ENCODE measurements at regions not wholly inside any gene's neighbourhood (a gene's known extent, or its start where the extent isn't known, plus 50 kb on each side); places are given as distances from the start of the nearest gene placed in this dataset.
"Not testable (repeated sequence)": the region's sequence is repeated elsewhere in the genome, so short reads cannot be mapped to it uniquely, and the experiment has no call there.

DNA sequence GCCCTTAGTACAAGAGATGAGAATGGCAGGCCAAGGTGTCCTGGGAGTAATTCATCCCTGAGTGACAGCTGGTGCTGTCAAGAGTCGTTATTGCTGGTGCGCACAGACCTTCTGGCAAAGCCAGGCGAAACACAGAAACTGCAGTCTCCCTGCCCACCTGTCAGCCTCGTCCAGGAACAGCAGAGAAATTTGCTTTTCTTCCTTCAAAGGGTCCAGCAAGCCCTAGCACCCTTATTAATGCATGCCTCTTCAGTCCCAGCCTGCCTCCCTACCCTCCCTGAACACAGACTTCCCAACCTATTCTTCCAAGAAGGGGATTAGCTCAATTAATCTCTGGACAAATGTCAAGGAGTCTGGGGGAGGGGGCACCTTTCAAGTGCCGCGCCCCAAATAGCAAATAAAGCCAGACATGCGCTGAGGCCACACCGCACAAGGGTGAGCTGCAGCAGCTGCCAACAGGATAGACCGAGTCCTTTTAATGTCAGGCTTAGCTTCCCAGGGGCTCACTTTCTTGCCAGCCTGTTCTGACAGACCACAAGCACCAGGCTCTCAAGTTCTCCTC, 250.7 kb upstream of the RASGEF1B start:
- Histone ChIP-seq H3K27ac (ENCODE audit: low read length) (peak overlapping the region; percentile 14), H3K4me3 (ENCODE audit: low read length) (no peak overlapping the region), H3K27me3 (ENCODE audit: control insufficient read depth, insufficient read depth, low read length) (no peaks in the 10 kb centered on the region), H3K4me1 (ENCODE audit: control insufficient read depth, insufficient read depth, low read length) (peaks cover 26% of the 10 kb centered on the region), H3K36me3 (ENCODE audit: control insufficient read depth, insufficient read depth, low read length) (no peaks in the 10 kb centered on the region), H3K9me3 (ENCODE audit: control insufficient read depth, low read depth, low read length) (no peaks in the 10 kb centered on the region)
- DNase-seq = peak in 1 of 2 donors; percentile 71
- no CpG with 5 or more reads among the region's 9 CpGs for WGBS (ENCODE audit: insufficient coverage, low lambda C conversion rate)

DNA sequence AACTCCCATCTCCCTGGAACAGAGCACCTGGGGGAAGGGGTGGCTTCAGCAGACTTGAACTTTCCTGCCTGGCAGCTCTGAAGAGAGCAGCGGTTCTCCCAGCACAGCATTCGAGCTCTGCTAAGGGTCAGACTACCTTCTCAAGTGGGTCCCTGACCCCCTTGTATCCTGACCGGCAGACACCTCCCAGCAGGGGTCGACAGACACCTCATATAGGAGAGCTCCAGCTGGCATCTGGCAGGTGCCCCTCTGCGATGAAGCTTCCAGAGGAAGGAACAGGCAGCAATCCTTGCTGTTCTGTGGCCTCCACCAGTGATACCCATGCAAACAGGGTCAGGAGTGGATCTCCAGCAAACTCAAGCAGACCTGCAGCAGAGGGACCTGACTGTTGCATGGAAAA, 244.1 kb upstream of the RASGEF1B start:
- H3K27me3 ChIP-seq (ENCODE audit: control insufficient read depth, insufficient read depth, low read length) = no peaks in the 10 kb centered on the region
- no peak overlapping the region for H3K4me3 ChIP-seq (ENCODE audit: low read length)
- H3K27ac ChIP-seq (ENCODE audit: low read length) = no peak overlapping the region
- no CpG with 5 or more reads among the region's 5 CpGs for WGBS (ENCODE audit: insufficient coverage, low lambda C conversion rate)
- H3K36me3 ChIP-seq (ENCODE audit: control insufficient read depth, insufficient read depth, low read length) = no peaks in the 10 kb centered on the region
- DNase-seq = no peak
- no peaks in the 10 kb centered on the region for H3K9me3 ChIP-seq (ENCODE audit: control insufficient read depth, low read depth, low read length)
- H3K4me1 ChIP-seq (ENCODE audit: control insufficient read depth, insufficient read depth, low read length) = no peaks in the 10 kb centered on the region

DNA sequence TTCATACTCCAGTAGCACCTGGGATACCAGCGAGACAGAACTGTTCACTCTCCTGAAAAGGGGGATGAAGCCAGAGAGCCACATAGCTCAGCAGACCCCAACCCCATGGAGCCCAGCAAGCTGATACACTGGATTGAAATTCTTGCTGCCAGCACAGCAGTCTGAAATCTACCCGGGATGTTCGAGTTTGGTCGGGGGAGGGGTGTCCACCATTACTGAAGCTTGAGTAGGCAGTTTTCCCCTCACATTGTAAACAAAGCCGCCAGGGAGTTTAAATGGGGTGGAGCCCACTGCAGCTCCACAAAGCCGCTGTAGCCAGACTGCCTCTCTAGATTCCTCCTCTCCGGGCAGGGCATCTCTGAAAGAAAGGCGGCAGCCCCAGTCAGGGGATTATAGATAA, 243.7 kb upstream of the RASGEF1B start:
- H3K27ac ChIP-seq (ENCODE audit: low read length); H3K4me1 ChIP-seq (ENCODE audit: control insufficient read depth, insufficient read depth, low read length); DNase-seq; H3K27me3 ChIP-seq (ENCODE audit: control insufficient read depth, insufficient read depth, low read length); H3K9me3 ChIP-seq (ENCODE audit: control insufficient read depth, low read depth, low read length); H3K4me3 ChIP-seq (ENCODE audit: low read length); H3K36me3 ChIP-seq (ENCODE audit: control insufficient read depth, insufficient read depth, low read length): not testable (repeated sequence)
- WGBS (ENCODE audit: insufficient coverage, low lambda C conversion rate) = no CpG with 5 or more reads among the region's 8 CpGs

DNA sequence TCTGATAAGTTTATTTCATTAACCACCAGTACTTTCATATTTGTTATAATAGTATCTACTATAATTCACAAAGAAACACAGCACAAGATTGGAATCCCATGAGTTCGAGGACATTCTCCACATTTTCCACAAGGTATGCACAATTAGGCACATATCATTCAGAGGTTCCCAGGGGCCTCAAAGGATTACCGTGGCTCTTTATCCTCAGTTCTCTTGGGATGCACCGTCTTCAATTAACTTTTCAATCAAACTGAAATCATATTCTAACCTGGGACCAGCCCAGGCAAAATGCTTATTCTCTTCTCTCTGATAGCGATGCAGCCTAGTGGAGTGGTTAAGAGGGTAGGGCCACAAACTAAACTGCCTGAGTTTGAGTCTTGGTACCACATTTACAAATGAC, 242.6 kb upstream of the RASGEF1B start:
- 86% methylated on average over 1 of the region's 4 CpGs for WGBS (ENCODE audit: insufficient coverage, low lambda C conversion rate)
- H3K4me1 ChIP-seq (ENCODE audit: control insufficient read depth, insufficient read depth, low read length) = no peaks in the 10 kb centered on the region
- no peaks in the 10 kb centered on the region for H3K9me3 ChIP-seq (ENCODE audit: control insufficient read depth, low read depth, low read length)
- DNase-seq = no peak
- H3K36me3 ChIP-seq (ENCODE audit: control insufficient read depth, insufficient read depth, low read length) = no peaks in the 10 kb centered on the region
- no peak overlapping the region for H3K4me3 ChIP-seq (ENCODE audit: low read length)
- no peaks in the 10 kb centered on the region for H3K27me3 ChIP-seq (ENCODE audit: control insufficient read depth, insufficient read depth, low read length)
- no peak overlapping the region for H3K27ac ChIP-seq (ENCODE audit: low read length)

DNA sequence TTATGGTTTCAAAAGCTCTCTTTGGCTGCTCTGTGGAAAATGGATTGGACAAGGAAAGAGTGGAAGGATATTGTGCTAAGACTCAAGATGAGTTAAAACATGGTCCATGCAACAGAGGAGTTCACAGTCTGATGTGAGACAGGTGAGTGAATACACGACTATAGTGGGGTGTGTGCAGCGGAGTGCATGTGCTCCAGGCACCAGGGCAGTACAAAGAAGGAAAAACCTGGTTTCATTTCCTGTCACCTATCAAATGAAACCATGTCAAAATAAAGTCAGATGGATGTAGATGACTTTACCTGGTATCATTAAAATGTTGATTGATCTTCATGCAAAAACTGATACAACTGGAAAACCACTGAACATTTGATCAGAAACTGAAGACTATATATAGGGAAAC, 241.0 kb upstream of the RASGEF1B start:
- Histone ChIP-seq H3K27me3 (ENCODE audit: control insufficient read depth, insufficient read depth, low read length) (no peaks in the 10 kb centered on the region), H3K4me3 (ENCODE audit: low read length) (no peak overlapping the region), H3K36me3 (ENCODE audit: control insufficient read depth, insufficient read depth, low read length) (no peaks in the 10 kb centered on the region), H3K9me3 (ENCODE audit: control insufficient read depth, low read depth, low read length) (no peaks in the 10 kb centered on the region), H3K27ac (ENCODE audit: low read length) (no peak overlapping the region), H3K4me1 (ENCODE audit: control insufficient read depth, insufficient read depth, low read length) (no peaks in the 10 kb centered on the region)
- 100% methylated on average over 1 of the region's 2 CpGs for WGBS (ENCODE audit: insufficient coverage, low lambda C conversion rate)
- DNase-seq = no peak

DNA sequence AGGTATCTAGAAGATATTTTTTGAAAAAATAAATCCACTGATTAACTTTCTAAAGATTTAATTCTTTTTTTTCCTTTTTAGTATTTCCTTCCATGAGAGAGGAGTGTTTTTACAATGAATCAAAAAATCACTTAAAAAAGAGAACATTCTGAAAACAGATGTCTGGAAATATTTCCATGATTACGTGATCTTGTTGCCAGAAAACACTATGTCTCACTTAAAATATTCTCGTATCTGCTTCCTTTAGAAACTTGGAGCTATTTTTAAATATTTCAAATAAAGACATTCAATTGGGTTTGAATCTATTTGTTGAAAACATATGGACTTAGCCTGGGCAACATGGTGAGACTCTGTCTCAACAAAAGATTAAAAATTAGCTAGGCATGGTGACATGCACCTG, 232.8 kb upstream of the RASGEF1B start:
- Histone ChIP-seq H3K9me3 (ENCODE audit: control insufficient read depth, low read depth, low read length) (no peaks in the 10 kb centered on the region), H3K27me3 (ENCODE audit: control insufficient read depth, insufficient read depth, low read length) (no peaks in the 10 kb centered on the region), H3K36me3 (ENCODE audit: control insufficient read depth, insufficient read depth, low read length) (no peaks in the 10 kb centered on the region), H3K27ac (ENCODE audit: low read length) (no peak overlapping the region), H3K4me1 (ENCODE audit: control insufficient read depth, insufficient read depth, low read length) (no peaks in the 10 kb centered on the region), H3K4me3 (ENCODE audit: low read length) (no peak overlapping the region)
- WGBS (ENCODE audit: insufficient coverage, low lambda C conversion rate) = 100% methylated on average over 1 of the region's 2 CpGs
- DNase-seq = no peak

DNA sequence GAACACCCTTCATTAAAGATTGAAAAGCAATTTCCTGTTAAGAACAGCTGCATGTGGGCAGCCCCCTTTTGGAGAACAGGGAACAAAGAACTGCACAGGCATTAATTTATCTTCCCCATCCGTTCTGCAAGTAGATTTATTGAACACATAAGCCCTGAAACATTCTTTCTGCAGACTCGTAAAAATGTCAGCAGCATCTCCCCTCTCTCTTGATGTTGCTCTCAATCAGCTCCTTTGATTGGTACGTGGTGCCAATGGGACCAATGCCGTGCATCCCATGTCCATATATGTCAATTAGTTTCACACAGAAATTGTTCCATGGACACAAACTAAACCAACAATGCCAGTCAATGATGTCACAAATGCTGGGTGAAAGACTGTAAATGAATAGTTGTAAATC, 228.5 kb upstream of the RASGEF1B start:
- Histone ChIP-seq H3K27me3 (ENCODE audit: control insufficient read depth, insufficient read depth, low read length) (no peaks in the 10 kb centered on the region), H3K9me3 (ENCODE audit: control insufficient read depth, low read depth, low read length) (no peaks in the 10 kb centered on the region), H3K36me3 (ENCODE audit: control insufficient read depth, insufficient read depth, low read length) (no peaks in the 10 kb centered on the region), H3K4me1 (ENCODE audit: control insufficient read depth, insufficient read depth, low read length) (no peaks in the 10 kb centered on the region), H3K4me3 (ENCODE audit: low read length) (no peak overlapping the region), H3K27ac (ENCODE audit: low read length) (no peak overlapping the region)
- no peak for DNase-seq
- WGBS (ENCODE audit: insufficient coverage, low lambda C conversion rate) = no CpG with 5 or more reads among the region's 4 CpGs

DNA sequence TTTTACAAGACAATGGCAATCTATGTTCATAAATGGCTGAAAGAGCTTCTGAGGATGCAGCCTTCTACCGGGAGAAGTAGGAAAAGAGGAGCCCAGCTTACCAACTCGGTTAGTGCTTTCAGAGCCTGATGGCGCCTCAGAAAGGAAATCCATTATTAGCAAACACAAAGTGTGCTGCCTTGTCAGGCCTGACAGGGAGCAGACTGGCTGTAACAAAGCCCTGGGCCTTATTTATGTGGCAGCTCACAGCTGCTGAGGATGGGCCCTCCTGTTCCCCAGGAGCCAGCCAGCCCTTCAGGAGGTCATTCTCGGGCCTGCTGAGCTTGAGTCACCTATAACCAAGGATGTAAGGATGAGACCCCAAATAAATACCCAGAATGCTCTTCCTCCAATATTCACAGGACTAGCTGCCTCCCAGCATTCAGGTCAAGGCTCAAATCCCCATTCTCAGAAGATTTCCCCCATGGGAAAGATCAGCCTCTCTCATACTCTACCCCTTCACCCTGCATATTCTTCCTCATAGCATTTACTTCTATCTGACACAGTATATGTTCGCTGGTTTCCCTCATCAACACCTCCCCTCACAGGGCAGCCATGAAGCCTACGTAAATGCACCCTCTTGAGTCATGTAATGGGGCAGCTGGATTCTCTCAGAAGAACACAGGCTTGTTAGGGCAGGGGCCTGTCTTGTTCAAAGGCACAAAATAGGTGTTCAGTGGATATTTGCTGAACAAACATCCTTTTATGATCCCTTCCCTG, 227.0 kb upstream of the RASGEF1B start:
- Histone ChIP-seq H3K4me3 (ENCODE audit: low read length) (no peak overlapping the region), H3K36me3 (ENCODE audit: control insufficient read depth, insufficient read depth, low read length) (no peaks in the 10 kb centered on the region), H3K9me3 (ENCODE audit: control insufficient read depth, low read depth, low read length) (no peaks in the 10 kb centered on the region), H3K4me1 (ENCODE audit: control insufficient read depth, insufficient read depth, low read length) (no peaks in the 10 kb centered on the region), H3K27ac (ENCODE audit: low read length) (no peak overlapping the region), H3K27me3 (ENCODE audit: control insufficient read depth, insufficient read depth, low read length) (no peaks in the 10 kb centered on the region)
- WGBS (ENCODE audit: insufficient coverage, low lambda C conversion rate) = 92% methylated on average over 2 of the region's 6 CpGs
- DNase-seq = no peak

DNA sequence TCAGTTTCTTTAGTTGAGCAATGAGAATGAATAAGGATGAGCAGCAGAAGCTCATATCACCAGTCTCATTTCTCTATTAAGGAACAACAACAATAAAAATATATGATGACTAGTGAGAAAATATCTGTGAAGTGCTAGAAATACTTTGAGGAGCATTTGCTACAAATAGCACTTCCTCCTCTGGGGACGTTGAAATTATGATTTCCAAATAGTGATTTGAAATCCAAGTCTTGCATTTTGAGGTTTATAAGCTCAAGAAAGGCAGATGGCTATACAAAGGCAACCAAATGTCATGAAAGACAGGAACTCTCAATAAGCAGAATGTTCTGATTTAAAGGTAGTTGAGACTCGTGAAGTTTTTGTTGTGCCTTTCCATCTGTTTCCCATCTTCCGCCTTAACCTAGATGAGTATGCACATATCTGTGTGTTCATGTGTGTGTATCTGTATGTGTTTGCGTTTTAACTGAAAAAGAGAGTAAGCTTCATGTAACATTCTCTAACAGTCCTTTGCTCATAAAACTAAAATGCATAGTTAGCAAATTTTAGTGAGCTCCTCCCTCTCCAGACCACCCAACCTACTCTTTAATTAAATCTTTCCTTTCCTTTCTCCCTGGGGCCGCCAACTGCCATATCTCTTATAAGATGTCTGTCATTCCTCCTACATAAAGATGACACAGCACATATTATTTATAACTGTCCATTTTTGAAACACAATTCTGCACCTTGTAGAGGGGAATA, 222.6 kb upstream of the RASGEF1B start:
- Histone ChIP-seq H3K27ac (ENCODE audit: low read length) (no peak overlapping the region), H3K27me3 (ENCODE audit: control insufficient read depth, insufficient read depth, low read length) (no peaks in the 10 kb centered on the region), H3K4me1 (ENCODE audit: control insufficient read depth, insufficient read depth, low read length) (no peaks in the 10 kb centered on the region), H3K36me3 (ENCODE audit: control insufficient read depth, insufficient read depth, low read length) (no peaks in the 10 kb centered on the region), H3K4me3 (ENCODE audit: low read length) (no peak overlapping the region), H3K9me3 (ENCODE audit: control insufficient read depth, low read depth, low read length) (no peaks in the 10 kb centered on the region)
- DNase-seq = no peak
- 100% methylated on average over 1 of the region's 5 CpGs for WGBS (ENCODE audit: insufficient coverage, low lambda C conversion rate)

DNA sequence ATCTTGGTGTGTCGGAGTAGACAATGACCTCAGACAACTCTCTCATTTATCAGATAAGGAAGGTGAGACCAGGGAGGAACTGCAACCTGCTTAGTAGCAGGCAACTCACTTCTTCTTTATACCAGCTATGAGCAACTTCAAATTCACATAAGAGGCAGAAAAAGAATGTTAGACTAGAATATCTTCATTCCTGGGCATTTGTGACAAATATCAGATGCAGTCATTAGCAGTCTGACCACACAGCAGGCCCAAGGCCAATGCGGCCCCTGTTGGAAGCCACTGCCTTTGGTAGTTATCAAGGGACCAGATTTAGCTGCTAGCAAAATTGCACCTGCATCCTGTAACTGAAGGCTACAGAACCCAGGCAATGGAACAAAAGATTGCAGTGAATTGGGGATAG, 219.2 kb upstream of the RASGEF1B start:
- WGBS (ENCODE audit: insufficient coverage, low lambda C conversion rate) = no CpG with 5 or more reads among the region's 2 CpGs
- no peak for DNase-seq
- Histone ChIP-seq H3K4me3 (ENCODE audit: low read length) (no peak overlapping the region), H3K4me1 (ENCODE audit: control insufficient read depth, insufficient read depth, low read length) (no peaks in the 10 kb centered on the region), H3K36me3 (ENCODE audit: control insufficient read depth, insufficient read depth, low read length) (no peaks in the 10 kb centered on the region), H3K9me3 (ENCODE audit: control insufficient read depth, low read depth, low read length) (no peaks in the 10 kb centered on the region), H3K27ac (ENCODE audit: low read length) (no peak overlapping the region), H3K27me3 (ENCODE audit: control insufficient read depth, insufficient read depth, low read length) (no peaks in the 10 kb centered on the region)
